GM19438 (cell line): ENCODE measurements at regions not wholly inside any gene's neighbourhood (a gene's known extent, or its start where the extent isn't known, plus 50 kb on each side); places are given as distances from the start of the nearest gene placed in this dataset.
"Not testable (repeated sequence)": the region's sequence is repeated elsewhere in the genome, so short reads cannot be mapped to it uniquely, and the experiment has no call there.

Experiments
- ATAC-seq: cut with Tn5 transposase; IDR thresholded peaks from one replicate; pipeline ENCODE4 v1.9.1; 2021; ENCODE audit warnings: low read depth; ENCODE audit not compliant: unreplicated experiment

DNA sequence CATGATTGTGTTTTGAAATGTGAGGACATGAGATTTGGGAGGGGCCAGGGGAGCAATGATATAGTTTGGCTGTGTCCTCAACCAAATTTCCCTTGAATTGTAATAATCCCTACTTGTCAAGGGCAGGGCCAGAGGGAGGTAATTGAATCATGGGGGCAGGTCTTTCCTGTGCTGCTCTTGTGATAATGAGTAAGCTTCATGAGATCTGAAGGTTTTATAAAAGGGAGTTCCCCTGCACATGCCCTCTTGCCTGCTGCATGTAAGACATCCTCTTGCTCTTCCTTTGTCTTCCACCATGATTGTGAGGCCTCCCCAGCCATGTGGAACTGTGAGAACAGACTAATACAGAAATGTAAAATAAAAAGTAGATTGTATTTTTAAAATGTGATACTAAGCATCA, 1294.9 kb downstream of the ADGRL3 start:
- ATAC-seq, result no peak

DNA sequence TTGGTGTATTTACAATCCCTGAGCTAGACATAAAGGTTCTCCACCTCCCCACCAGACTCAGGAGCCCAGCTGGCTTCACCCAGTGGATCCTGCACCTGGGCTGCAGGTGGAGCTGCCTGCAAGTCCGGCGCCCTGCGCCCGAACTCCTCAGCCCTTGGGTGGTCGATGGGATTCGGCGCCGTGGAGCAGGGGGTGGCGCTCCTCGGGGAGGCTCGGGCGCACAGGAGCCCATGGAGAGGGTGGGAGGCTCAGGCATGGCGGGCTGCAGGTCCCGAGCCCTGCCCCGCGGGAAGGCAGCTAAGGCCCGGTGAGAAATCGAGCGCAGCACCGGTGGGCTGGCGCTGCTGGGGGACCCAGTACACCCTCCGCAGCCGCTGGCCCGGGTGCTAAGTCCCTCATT, 1291.6 kb downstream of the ADGRL3 start:
- not testable (repeated sequence) for ATAC-seq

DNA sequence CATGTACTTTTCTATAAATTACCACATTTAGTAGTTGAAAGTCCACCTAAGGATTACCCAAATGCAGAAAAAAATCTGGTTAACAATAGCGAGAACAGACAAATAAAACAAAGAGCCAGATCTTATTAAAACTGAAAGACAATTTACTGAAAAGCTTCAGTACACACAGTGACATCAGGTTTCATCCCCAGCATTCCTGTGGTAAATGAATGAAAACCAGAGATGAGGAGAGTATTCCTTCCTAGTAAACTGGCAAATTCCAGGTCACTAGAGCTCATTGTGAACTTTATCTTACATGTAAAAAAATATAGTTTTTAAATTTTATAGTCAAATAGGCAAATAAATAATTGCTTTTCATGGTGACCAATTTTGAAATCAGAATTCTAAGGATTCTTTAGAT, 1290.5 kb downstream of the ADGRL3 start:
- ATAC-seq, result no peak

DNA sequence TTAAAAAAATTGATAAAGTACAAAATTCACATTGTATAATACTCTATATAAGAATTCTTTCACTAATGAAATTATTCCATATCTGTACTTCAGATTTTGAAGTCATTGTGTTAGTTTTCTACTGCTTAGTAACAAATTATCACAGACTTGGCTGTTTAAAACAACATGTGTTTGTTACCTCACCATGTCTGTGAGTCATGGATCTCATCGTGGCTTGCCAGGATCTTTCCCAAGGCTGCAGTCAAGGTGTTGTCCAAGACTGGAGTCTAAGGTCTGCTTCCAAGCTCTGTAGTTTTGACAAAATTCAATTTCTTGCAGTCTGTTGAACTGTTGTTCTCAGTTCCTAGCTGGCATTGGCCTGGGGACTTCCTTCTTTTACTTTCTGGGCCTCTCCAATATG, 1286.9 kb downstream of the ADGRL3 start:
- ATAC-seq, result no peak

DNA sequence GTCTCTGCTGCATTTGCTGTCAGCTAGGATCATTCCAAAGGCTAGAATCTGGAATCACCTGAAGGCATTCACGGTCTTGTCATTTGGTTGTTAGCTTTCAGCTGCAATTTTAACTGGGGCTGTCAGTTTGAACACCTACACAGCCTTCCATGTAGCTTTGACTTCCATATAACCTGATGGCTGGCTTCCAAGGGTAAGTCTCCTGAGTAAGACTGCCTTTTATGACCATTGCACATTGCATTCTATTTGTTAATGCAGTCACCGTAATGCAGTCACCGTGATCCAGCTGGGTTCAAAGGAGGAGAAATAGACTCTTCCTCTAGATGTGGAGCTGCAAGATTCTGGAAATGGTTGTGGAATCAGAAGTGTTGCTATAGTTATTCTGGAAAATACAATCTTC, 1284.2 kb downstream of the ADGRL3 start:
- no peak for ATAC-seq

DNA sequence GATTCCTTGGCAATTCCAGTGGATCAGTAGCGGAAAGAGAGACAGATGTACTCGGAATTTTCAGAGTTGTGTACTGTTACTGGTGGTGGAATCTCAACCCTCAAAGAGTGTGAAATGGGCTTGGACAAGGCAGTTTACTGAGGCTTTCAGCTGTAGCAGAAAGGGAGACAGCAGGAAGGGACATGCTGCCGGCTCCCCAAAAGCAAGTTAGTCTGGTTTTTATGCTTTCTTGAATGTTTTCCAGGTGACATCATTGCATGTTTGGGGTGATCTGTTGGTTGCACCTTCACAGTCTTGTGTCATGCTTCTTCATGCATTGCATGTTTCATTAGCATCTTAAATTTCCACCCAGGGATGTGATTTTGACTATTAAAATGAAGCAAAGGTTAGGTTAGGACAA, 1282.2 kb downstream of the ADGRL3 start:
- ATAC-seq, result no peak

DNA sequence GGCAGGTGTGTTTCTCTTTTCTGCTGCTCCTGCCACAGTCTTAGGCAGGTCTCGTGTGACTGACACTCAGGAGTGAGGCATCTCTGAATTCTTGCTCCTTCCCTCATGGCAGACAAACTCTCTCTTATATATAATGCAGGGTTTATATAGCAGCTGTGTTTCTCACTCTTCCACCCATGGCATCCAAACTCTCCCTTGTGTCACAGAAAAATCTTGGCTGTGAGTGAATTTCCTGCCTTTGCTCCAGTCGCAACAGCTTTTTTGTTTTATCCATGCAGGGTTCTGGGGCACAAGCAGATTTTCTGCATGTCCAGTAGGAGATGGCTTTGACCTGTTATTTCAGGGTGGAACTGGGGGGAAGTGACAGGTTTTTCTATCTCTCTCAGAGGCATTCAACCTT, 1275.5 kb downstream of the ADGRL3 start:
- ATAC-seq, result no peak

DNA sequence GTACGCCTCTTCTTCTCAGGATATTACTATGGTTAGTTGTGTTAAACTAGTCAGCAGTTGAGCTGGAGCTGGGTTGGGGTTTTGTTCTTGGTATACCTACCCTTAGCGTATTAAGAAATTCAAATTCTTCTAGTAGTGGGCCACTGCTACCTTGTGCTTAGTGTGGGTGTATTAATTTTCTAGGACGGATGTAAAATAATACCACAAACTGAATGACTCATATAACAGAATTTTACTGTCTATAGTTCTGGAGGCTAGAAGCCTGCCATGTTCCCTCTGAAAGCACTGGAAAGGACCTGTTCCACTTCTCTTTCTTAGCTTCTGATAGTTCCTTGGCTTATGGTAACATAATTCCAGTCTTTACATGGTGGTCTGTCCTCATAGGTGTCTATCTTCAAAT, 1274.7 kb downstream of the ADGRL3 start:
- no peak for ATAC-seq

DNA sequence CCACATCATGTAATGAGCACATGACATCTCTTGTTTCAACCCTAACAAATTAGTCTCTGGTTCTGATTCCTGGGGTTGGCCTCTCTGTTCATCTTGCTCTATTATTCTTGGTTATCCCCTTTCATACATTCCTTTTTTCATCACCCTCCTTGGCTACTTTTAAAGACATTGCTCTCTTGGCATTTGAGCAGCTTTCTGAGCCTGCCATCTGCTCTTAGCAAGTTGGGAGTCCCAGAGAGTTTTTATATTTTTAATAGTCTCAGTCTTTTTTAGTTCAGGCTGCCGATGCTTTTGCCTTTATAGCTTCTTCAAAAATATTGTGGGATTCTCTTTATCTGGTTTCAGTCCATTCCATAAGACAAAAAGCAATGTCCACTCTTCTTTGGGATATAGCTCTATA, 1270.9 kb downstream of the ADGRL3 start:
- ATAC-seq, result no peak

DNA sequence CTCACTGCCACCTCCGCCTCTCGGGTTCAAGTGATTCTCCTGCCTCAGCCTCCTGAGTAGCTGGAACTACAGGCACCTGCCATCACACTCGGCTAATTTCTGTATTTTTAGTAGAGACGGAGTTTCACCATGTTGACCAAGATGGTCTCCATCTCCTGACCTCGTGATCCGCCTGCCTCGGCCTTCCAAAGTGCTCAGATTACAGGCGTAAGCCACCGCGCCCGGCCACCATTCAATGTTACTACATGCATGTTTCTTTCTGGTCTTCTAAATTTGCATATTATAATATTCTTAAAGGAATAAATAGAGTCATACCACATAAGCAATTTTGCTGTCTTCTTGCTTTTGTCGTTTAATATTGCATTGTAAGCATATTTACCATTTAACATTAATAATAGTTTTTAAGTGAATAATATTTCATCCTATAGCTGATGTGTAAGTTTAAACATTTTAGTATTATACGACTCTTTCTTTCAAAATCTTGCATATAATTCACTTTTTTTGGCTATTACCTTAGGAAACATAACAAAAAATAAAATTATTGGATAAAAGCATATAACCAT, 1270.4 kb downstream of the ADGRL3 start:
- ATAC-seq, result no peak

DNA sequence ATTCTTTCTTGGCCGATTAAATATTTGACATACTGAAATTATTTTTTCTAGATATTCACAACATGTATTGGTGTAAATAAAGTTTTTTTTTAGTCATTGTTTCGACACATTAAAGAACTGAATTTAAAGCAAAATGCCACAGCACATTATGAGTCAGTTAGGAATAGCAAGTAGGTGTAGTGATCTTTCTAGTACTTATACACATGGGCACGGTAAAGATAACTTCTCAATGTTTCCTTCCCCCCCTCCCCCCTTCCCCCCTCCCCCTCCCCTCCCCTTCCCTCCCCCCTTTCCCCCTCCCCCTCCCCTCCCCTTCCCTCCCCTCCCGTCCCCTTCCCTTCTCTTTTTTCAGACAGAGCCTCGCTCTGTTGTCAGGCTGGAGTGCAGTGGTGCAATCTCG, 1269.9 kb downstream of the ADGRL3 start:
- ATAC-seq, result no peak

DNA sequence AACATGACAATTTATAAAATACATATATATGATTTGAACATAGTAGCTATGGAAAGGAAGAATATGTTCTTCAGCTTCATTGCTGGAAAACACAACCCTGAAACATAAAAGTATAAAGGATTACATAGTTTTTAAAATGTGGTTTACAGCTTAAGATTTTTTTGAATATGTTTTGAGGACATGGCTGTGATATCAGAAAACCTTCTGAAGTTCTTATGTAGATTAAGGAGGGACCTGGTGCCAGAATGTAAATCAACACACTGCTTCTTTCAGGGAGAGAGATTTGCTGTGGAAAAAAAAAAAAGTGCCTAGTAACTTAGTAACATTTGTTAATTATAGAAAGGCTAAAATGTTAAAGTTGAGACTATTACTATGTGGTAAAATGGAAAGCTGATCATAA, 1261.8 kb downstream of the ADGRL3 start:
- no peak for ATAC-seq

DNA sequence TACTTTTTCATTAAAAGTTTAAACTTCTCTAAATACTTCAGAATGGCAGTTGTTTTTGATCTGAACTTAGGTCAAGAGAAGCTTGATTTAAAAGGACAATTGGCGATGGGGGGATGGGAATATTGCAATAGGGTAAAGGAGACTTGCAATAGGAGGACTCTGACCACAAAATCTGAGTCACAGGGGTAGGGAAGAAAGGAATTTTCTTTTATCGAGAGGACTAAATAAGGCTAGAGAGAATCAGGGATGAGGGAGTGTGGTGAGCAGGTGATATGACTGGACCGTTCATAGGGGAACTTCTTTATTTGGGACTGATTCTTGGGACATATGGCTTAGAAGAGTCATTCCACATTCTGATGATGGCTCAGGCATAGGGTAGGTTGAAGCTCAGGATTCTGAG, 1260.2 kb downstream of the ADGRL3 start:
- ATAC-seq, result no peak

DNA sequence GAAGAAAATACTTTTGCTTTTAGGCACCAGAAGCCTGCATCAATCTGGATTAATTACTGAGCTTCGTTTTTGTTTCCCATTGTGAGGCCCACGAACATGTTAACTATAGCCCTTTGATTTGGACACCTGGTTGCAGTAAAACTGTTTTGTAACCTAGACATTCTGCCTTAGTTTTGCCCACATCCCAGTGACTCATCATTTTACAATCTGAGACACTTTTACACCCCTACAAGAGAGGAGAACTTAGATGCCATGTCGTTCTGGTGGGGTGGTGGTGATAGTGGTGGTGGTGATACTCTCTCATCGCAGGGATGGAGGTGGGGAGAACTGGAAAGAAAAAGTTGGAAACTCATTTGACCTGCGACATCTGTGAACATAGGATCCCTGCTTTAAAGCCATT, 1257.2 kb downstream of the ADGRL3 start:
- ATAC-seq, result no peak

DNA sequence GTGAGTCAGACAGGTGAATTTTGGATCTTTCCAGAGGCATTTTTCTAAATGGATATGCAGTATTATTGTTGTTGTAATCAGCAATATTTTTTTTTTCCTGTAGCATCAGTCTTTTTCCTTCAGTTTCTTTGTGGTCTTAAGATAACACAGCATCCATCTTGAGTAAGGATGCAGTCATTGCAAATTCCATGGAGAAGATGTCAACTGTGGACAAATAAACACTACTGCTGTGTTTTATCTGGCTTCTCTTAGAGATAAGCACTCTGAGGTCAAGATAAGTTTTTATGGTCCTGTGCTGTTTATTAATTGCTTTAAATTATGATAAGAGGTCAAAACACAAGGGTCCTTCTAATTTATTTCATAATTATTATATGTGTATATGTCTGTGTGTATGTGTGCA, 1255.7 kb downstream of the ADGRL3 start:
- no peak for ATAC-seq

DNA sequence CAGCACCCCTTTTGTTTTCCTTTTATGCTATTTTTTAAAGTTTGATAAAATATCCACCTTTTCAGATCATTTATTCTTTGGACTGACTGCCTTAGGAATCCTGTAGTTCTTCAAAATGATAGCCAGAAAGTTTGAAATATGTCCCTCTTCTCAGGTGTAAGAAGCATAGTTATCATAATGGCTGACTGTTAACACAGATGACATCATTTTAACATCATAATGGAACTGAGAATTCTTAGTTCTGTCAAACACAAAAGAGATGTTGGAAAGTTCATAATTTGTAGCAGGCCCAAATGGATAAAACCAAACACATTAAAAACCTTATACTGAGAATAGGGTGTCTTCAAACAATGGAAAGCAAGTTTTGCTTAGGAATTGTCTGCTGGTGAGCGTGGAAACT, 1254.4 kb downstream of the ADGRL3 start:
- ATAC-seq, result no peak

DNA sequence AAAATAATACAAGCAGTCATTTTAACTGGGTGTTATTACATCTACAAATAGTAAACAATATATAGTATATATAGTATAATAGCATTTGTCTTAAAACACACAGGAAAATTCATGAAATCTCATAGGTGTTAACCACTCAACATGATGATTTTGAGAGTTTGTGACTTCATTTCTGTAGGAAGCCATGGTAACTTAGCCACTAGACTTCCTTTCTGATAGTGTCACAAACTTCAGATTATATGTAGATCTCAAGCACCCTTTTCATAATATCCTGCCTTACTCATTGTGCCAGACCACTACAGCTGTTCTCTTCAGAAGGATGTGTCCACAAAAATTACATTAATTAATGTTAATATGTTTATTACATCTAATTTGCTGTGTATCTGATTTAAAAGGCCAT, 1250.6 kb downstream of the ADGRL3 start:
- ATAC-seq, result no peak

DNA sequence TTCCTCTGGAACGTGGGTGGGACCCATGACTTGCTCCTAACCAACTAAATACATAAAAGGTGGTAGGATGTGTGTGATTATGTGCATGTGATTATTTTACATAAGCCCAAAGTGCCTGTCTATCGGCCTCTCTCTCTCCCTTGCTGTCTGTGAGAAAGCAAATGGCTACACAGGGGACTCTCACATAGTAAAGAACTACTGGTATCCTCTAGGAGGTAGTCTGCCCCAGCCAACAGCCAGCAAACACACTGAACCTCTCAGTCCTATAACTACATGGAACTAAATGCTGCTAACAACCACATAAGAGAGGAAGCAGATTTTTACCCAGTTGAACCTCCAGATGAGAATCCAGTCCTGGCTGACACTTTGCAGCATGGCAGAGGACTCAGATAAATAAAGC, 1249.4 kb downstream of the ADGRL3 start:
- ATAC-seq, result no peak

DNA sequence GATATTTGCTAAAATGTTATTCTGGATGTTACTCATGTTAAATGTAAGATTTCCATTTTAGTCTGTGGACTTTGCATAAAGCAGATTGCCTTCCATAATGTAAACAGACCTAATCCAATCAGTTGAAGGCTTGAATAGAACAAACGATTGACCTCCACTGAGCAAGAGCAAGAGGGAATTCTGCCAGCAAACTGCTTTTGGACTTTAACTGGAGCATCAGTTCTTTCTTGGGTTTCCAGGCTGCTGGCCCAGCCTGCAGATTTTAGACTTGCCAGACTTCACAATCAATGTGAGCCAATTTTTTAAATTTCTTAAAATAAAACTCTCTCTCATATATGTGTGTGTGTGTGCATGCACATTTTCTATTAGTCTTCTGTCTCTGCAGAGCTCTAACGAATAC, 1248.8 kb downstream of the ADGRL3 start:
- ATAC-seq, result no peak

DNA sequence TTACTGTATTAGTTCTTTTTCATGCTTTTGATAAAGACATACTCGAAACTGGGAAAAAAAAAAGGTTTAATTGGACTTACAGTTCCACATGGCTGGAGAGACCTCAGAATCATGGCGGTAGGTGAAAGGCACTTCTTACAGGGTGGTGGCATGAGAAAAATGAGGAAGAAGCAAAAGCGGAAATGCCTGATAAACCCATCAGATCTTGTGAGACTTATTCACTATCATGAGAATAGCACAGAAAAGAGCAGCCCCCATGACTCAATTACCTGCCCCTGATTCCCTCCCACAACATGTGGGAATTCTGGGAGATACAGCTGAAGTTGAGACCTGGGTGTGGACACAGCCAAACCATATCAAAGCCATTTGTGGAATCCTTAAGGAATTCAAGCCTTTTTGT, 1238.9 kb downstream of the ADGRL3 start:
- no peak for ATAC-seq

DNA sequence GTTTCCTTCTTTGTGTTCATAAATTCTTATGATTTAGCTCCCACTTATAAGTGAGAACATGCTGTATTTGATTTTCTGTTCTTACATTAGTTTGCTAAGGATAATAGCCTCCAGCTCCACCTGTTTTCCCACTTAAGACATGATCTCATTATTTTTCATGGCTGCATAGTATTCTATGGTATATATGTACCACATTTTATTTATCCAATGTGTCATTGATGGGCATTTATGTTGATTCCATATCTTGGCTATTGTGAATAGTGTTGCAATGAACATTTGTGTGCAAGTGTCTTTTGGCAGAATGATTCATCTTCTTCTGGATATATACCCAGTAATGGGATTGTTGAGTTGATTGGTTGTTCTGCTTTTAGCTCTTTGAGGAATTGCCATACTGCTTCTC, 1234.8 kb downstream of the ADGRL3 start:
- no peak for ATAC-seq

DNA sequence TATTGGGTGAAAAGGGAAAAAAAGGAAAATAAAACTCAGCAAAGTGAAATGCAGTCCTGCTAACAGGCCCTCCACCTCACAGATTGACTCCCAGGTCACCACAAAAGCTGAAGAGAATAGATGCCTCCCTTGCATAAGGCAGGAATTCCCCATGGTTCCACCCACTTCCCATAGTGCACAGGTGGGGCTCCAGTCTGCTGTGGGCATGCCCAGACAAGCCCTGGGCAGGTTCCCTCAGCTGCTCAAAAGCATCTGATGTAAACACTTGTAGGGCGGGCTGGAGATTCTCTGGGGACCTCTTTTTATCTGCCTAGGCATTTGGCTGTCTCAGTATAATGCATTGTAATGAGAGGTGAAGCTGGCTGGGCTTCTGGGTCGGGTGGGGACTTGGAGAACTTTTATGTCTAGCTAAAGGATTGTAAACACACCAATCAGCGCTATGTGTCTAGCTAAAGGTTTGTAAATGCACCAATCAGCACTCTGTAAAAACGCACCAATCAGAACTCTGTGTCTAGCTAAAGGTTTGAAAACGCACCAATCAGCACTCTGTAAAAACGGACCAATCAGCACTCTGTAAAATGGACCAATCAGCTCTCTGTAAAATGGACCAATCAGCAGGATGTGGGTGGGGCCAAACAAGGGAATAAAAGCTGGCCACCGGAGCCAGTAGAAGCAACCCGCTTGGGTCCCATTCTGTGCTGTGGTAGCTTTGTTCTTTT, 1231.5 kb downstream of the ADGRL3 start:
- not testable (repeated sequence) for ATAC-seq

DNA sequence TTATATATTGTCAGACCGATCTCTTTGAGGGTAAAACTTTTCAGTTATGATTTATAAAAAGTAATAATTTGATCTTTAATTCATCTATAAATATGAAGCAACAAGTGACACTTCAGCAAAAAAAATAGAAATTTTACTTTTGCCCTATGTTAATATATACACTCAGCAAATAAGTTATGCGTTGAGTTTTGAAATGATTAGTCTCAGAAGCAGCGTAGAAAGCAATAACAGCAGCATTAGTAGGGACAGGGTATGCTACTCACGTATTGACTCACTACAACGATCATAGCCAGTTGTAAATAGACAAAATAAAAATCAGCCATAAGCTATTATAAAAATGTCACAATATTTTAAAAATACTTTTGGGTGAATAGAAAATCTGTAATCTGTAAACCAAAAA, 1229.2 kb downstream of the ADGRL3 start:
- no peak for ATAC-seq
